Epithelial cell of proximal tubule (primary cell): ENCODE measurements at regions not wholly inside any gene's neighbourhood (a gene's known extent, or its start where the extent isn't known, plus 50 kb on each side); places are given as distances from the start of the nearest gene placed in this dataset.

Experiments used
- DNase-seq: peaks from one replicate; pipeline ENCODE4 v3.0.0-alpha.2; 2011; ENCODE audit warnings: low read depth
- H3K4me3 ChIP-seq: 2 replicates; pipeline ENCODE4 v1.5.1; 2011; ENCODE audit warnings: low read depth, mild to moderate bottlenecking, low read length
- TF ChIP-seq, protein P1 (sequence below): conservative IDR thresholded peaks from 2 replicates; pipeline ENCODE4 v1.5.1; 2012; ENCODE audit warnings: low read depth, mild to moderate bottlenecking, low read length

DNA sequence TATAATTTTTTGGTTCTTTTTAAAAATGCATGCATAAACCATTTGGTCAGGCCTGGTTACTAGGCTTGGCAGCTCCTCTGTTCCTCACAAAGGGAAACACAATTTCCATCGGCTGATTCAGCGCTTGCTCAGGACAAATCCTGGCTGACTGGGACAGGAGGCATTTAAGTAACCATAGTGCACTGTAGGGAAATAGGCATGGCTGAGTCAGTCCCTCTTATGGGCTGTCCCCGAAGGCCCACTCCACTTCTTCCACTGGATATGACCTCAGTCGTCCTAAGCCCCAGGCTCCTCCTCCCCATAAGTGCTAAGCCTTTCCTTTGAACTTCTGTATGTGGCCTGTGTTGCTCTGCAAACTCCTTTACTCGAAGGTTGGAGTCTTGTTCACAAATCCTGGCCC lies 71.2 kb upstream of the GLIS3 start:
- peak; percentile 39 for DNase-seq
- TF ChIP-seq, protein P1, sequence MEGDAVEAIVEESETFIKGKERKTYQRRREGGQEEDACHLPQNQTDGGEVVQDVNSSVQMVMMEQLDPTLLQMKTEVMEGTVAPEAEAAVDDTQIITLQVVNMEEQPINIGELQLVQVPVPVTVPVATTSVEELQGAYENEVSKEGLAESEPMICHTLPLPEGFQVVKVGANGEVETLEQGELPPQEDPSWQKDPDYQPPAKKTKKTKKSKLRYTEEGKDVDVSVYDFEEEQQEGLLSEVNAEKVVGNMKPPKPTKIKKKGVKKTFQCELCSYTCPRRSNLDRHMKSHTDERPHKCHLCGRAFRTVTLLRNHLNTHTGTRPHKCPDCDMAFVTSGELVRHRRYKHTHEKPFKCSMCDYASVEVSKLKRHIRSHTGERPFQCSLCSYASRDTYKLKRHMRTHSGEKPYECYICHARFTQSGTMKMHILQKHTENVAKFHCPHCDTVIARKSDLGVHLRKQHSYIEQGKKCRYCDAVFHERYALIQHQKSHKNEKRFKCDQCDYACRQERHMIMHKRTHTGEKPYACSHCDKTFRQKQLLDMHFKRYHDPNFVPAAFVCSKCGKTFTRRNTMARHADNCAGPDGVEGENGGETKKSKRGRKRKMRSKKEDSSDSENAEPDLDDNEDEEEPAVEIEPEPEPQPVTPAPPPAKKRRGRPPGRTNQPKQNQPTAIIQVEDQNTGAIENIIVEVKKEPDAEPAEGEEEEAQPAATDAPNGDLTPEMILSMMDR: no peak
- H3K4me3 ChIP-seq: no peak overlapping the region

GRCh38 chr9:4370501-4370900 lies 70.6 kb upstream of the GLIS3 start:
- no peak overlapping the region for H3K4me3 ChIP-seq
- DNase-seq: no peak
- TF ChIP-seq, protein P1: no peak

GRCh38 chr9:4366591-4367330 lies 66.9 kb upstream of the GLIS3 start:
- H3K4me3 ChIP-seq: no peak overlapping the region
- TF ChIP-seq, protein P1: peak; percentile 93
- no peak for DNase-seq

DNA sequence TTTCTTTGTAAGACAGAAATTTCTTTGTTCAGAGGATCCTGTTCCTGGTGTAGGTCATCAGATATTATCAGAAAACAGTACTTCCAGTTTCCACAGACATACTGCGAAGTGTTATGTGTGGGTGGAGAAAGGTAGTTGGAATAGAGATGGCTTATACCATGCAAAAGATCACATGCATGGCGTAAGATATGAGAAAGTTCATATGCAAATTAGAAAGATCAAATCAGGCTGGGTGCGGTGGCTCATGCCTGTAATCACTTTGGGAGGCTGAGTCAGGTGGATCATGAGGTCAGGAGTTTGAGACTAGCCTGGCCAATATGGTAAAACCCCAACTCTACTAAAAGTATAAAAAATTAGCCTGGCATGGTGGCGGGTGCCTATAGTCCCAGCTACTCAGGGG lies 65.2 kb upstream of the GLIS3 start:
- no peak overlapping the region for H3K4me3 ChIP-seq
- DNase-seq: no peak
- TF ChIP-seq, protein P1: no peak

DNA sequence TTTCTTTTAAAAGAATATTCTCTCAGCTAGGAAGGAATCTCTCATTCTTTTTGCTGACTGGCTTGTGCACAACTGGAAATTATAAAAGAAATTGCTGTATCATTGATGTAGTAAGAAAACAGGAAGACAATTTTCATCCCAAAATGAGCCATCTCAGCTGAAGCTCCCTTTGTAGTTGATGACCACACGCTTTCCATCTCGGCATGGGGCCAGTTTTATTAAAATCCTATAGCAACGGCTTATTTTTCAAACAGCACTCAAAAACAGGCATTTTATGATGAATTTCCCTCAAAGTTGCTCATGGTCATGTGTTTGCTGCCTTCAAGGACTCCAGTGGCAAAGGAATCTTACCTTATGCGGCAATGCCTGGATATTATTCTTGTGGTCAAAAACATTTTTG lies 62.4 kb upstream of the GLIS3 start:
- H3K4me3 ChIP-seq: no peak overlapping the region
- TF ChIP-seq, protein P1: no peak

GRCh38 chr9:4359016-4359415 lies 59.1 kb upstream of the GLIS3 start:
- TF ChIP-seq, protein P1: no peak
- no peak for DNase-seq
- no peak overlapping the region for H3K4me3 ChIP-seq

More for the DNA sequence above, 62.4 kb upstream of the GLIS3 start:
- no peak for DNase-seq

- no peak for DNase-seq
- TF ChIP-seq, protein P1: no peak
- no peak overlapping the region for H3K4me3 ChIP-seq
These were observed 58.1 kb upstream of the GLIS3 start for GRCh38 chr9:4357929-4358328.
